PFSK-1 (cell line): ENCODE measurements at regions not wholly inside any gene's neighbourhood (a gene's known extent, or its start where the extent isn't known, plus 50 kb on each side); places are given as distances from the start of the nearest gene placed in this dataset.

ENCODE experiments used
- FOXP2 ChIP-seq: optimal IDR thresholded peaks from 2 replicates; pipeline ENCODE3; 2011; ENCODE audit warnings: borderline replicate concordance, control low read depth, inconsistent platforms; ENCODE audit not compliant: insufficient read depth; ENCODE audit errors: extremely low read length, extremely low read depth
- POLR2AphosphoS5 ChIP-seq: IDR thresholded peaks from 2 replicates; pipeline ENCODE4 v1.6.1; 2012; ENCODE audit warnings: low read depth, mild to moderate bottlenecking, control low read depth, low read length, moderate library complexity
- SIN3A ChIP-seq: IDR thresholded peaks from 2 replicates; pipeline ENCODE4 v1.6.1; 2012; ENCODE audit warnings: mild to moderate bottlenecking, low read length, moderate library complexity, borderline replicate concordance; ENCODE audit not compliant: insufficient read depth
- TAF1 ChIP-seq: IDR thresholded peaks from 2 replicates; pipeline ENCODE4 v1.6.1; 2012; ENCODE audit warnings: low read length, control low read depth, borderline replicate concordance; ENCODE audit not compliant: insufficient read depth
- TF ChIP-seq, protein P1 (sequence below), 2 experiments: IDR thresholded peaks; 2 replicates each; pipeline versions ENCODE4 v1.6.1 to v1.8.0; 2011 to 2012; ENCODE audit warnings: low read depth in 2 of 2, low read length in 2 of 2, control low read depth in 1 of 2, inconsistent platforms in 1 of 2, mild to moderate bottlenecking in 1 of 2, moderate library complexity in 1 of 2; ENCODE audit not compliant: insufficient read depth in 1 of 2

- TF ChIP-seq SIN3A: no peak
- no peak for TF ChIP-seq POLR2AphosphoS5
Measured at GRCh38 chr2:82994151-82994550, 1464.9 kb downstream of the SUCLG1 start.

DNA sequence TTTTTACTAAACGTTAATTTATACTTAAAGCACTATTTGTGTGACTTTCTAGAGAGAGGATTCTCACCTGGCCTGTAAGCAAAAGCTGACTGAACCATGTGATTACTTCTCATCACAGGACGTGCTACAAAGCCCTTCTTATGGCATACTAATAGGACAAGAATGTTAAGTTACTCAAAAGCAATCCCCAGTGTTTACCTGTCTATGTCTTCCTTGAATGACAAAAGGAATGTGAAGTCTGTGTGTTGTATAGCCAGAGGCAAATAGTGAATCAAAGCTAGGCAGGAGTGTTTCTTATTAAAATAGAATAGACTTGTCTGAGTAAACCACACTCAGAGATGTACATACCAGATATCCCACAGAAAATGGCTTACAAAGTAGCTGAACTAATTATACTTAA lies 1465.5 kb downstream of the SUCLG1 start:
- TF ChIP-seq FOXP2: no peak
- TF ChIP-seq SIN3A: no peak
- no peak for TF ChIP-seq TAF1
- TF ChIP-seq, protein P1, sequence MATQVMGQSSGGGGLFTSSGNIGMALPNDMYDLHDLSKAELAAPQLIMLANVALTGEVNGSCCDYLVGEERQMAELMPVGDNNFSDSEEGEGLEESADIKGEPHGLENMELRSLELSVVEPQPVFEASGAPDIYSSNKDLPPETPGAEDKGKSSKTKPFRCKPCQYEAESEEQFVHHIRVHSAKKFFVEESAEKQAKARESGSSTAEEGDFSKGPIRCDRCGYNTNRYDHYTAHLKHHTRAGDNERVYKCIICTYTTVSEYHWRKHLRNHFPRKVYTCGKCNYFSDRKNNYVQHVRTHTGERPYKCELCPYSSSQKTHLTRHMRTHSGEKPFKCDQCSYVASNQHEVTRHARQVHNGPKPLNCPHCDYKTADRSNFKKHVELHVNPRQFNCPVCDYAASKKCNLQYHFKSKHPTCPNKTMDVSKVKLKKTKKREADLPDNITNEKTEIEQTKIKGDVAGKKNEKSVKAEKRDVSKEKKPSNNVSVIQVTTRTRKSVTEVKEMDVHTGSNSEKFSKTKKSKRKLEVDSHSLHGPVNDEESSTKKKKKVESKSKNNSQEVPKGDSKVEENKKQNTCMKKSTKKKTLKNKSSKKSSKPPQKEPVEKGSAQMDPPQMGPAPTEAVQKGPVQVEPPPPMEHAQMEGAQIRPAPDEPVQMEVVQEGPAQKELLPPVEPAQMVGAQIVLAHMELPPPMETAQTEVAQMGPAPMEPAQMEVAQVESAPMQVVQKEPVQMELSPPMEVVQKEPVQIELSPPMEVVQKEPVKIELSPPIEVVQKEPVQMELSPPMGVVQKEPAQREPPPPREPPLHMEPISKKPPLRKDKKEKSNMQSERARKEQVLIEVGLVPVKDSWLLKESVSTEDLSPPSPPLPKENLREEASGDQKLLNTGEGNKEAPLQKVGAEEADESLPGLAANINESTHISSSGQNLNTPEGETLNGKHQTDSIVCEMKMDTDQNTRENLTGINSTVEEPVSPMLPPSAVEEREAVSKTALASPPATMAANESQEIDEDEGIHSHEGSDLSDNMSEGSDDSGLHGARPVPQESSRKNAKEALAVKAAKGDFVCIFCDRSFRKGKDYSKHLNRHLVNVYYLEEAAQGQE (IDR thresholded peaks at IDR 0.05; ENCODE audit: insufficient read depth in 1 of 2, low read depth in 2 of 2, low read length in 2 of 2): no peak
- no peak for TF ChIP-seq POLR2AphosphoS5

DNA sequence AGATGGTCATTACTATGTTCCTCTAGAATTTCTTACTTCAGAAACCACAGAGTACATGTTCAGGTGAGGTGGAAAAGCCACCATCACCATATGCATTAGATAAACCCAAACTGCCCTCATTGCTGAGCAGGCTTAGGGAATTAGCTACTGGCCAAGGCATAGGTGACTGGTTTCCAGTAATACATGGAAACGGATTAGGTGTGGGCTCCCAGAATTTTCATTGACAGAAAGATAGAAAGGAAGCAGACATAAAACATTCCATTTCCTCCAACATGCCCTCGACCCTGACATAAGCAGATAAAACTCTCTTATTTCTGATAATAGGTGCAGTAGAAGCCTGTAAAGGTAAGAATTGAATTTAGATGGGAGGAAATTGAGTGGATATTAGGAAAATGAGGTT lies 1466.1 kb downstream of the SUCLG1 start:
- no peak for TF ChIP-seq SIN3A

GRCh38 chr2:82986899-82987298 lies 1472.2 kb downstream of the SUCLG1 start:
- TF ChIP-seq FOXP2 (no peak), POLR2AphosphoS5 (no peak), SIN3A (no peak)

GRCh38 chr2:82985572-82986197 lies 1473.4 kb downstream of the SUCLG1 start:
- TF ChIP-seq, protein P1 (IDR thresholded peaks at IDR 0.05; ENCODE audit: insufficient read depth in 1 of 2, low read depth in 2 of 2, low read length in 2 of 2): no peak
- TF ChIP-seq TAF1: no peak
- TF ChIP-seq POLR2AphosphoS5: no peak
- TF ChIP-seq SIN3A: no peak
- TF ChIP-seq FOXP2: no peak

DNA sequence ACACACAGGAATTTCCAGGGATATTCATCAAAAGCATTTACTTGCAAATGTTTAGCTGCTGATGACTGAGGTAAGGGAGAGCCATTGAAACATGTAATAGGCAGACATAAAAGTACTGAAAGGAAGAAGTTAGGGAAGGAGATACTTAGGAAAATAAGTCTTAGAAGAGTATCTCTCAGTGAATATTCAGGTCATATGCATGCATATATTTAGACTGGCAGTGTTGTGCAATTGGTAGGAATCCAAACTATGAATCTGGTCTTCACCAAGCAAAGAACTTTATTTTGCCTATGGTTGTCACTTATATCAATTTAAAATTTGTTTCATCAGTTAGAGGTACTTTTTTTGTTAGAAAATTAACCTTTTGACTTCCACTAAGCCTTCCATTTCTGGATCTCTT lies 1490.7 kb downstream of the SUCLG1 start:
- TF ChIP-seq SIN3A (no peak), FOXP2 (no peak), POLR2AphosphoS5 (no peak), TAF1 (no peak)
- TF ChIP-seq, protein P1 (IDR thresholded peaks at IDR 0.05; ENCODE audit: insufficient read depth in 1 of 2, low read depth in 2 of 2, low read length in 2 of 2): no peak

DNA sequence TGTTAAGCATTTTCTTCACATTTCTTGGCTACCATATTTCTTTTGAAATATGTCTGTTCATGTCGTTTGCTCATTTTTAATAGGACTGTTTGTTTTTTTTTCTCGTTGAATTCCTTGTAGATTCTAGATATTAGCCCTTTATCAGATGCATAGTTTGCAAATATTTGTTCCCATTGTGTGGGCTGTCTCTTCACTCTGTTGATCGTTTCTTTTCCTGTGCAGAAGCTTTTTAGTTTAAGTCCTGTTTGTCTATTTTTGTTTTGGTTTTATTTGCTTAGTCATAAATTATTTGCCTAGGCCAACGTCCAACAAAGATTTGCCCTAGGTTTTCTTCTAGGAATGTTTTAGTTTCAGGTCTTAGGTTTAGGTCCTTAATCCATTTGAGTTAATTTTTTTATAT lies 1494.7 kb downstream of the SUCLG1 start:
- TF ChIP-seq, protein P1 (IDR thresholded peaks at IDR 0.05; ENCODE audit: insufficient read depth in 1 of 2, low read depth in 2 of 2, low read length in 2 of 2): no peak
- no peak for TF ChIP-seq TAF1
